ENCODE measurements at regions not wholly inside any gene's neighbourhood (a gene's known extent, or its start where the extent isn't known, plus 50 kb on each side); places are given as distances from the start of the nearest gene placed in this dataset.

DNA sequence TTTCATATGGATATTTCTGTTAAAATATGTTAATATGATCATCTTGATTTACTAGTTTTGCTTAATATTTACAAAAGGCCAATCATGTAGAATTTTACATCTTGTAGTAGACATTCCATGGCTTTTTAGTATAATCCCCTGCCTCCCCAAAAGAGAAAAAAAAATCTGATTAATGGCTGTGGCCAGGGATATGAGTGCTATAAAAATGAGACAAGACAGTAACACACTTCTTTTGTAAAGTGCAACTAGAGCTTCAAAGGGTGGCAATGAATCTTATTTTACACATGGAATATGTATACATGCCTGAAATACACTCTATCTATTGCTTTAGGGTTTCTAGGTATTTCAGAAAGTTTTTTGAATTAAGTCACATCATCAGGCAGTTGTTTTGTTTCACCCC lies 112.2 kb upstream of the NANOGP8 start:
- no peaks in the 10 kb centered on the region for H3K4me1 ChIP-seq
- no peaks in the 10 kb centered on the region for H3K36me3 ChIP-seq
- H3K4me3 ChIP-seq = no peak overlapping the region
- peaks cover 0 to 2% (median under 1%) of the 10 kb centered on the region in 4 donors for H3K9me3 ChIP-seq
- H3K27me3 ChIP-seq = no peaks in the 10 kb centered on the region
- no peak for TF ChIP-seq POLR2AphosphoS5 (IDR thresholded peaks at IDR 0.05)
- TF ChIP-seq, protein P1, sequence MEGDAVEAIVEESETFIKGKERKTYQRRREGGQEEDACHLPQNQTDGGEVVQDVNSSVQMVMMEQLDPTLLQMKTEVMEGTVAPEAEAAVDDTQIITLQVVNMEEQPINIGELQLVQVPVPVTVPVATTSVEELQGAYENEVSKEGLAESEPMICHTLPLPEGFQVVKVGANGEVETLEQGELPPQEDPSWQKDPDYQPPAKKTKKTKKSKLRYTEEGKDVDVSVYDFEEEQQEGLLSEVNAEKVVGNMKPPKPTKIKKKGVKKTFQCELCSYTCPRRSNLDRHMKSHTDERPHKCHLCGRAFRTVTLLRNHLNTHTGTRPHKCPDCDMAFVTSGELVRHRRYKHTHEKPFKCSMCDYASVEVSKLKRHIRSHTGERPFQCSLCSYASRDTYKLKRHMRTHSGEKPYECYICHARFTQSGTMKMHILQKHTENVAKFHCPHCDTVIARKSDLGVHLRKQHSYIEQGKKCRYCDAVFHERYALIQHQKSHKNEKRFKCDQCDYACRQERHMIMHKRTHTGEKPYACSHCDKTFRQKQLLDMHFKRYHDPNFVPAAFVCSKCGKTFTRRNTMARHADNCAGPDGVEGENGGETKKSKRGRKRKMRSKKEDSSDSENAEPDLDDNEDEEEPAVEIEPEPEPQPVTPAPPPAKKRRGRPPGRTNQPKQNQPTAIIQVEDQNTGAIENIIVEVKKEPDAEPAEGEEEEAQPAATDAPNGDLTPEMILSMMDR (IDR thresholded peaks at IDR 0.05) = no peak
- no peak for TF ChIP-seq EP300 (IDR thresholded peaks at IDR 0.05)
- TF ChIP-seq POLR2A (IDR thresholded peaks at IDR 0.05) = no peak
- no peak overlapping the region for H3K27ac ChIP-seq
- intact Hi-C loops (cut with DNase I; ENCODE audit: low total_unique reads) = no loop called here
- no peak for DNase-seq

DNA sequence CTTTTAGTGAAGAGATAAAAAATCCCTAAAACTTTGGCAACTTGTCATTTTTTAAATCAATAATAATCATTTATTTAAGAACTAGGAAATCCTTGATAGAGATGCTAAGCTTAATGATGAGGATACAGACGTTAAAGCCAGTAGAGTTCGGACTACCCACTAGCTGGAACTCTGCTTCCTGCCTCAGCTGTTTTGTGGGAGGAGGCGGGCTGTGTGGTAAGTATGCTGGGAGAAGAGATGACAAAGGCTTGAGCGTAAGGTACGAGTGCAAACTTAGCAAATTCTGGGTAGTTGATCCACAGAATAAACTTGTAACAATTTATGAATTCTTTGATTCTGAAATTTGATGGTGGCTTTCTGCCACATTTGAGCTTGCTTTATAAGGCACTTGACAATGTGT lies 111.2 kb upstream of the NANOGP8 start:
- Histone ChIP-seq H3K9me3 (peaks cover 0 to 13% (median 6%) of the 10 kb centered on the region in 4 donors), H3K27me3 (no peaks in the 10 kb centered on the region), H3K4me1 (no peaks in the 10 kb centered on the region), H3K27ac (no peak overlapping the region), H3K36me3 (no peaks in the 10 kb centered on the region), H3K4me3 (no peak overlapping the region)
- DNase-seq = no peak
- intact Hi-C loops (cut with DNase I; ENCODE audit: low total_unique reads) = no loop called here
- WGBS, 5 donors = 79 to 88% (median 83%) methylated on average over 5 of the region's 5 CpGs
- TF ChIP-seq EP300 (IDR thresholded peaks at IDR 0.05) = no peak
- no peak for TF ChIP-seq POLR2AphosphoS5 (IDR thresholded peaks at IDR 0.05)
- TF ChIP-seq POLR2A (IDR thresholded peaks at IDR 0.05) = no peak
- TF ChIP-seq, protein P1 (IDR thresholded peaks at IDR 0.05) = no peak

DNA sequence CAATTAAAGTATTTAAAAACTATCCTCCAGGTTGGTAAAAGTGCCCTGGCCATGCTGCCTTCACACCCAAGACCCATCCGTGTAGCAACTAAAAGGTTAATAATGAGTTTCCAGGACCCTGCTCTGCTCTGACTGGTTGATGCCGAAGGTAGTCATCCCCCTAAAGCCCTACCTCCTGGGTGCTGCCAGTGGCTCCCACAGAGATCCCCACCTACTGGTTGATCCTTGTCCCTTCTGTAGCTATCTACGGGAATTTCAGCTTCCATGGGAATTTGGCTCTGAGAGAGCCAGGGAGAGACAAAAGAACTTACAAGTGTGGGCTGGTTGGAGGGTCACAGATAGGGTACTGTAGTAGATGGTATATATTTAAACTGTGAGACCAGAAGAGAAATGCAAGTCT lies 110.6 kb upstream of the NANOGP8 start:
- Histone ChIP-seq H3K27ac (no peak overlapping the region), H3K4me1 (no peaks in the 10 kb centered on the region), H3K27me3 (no peaks in the 10 kb centered on the region), H3K36me3 (no peaks in the 10 kb centered on the region), H3K4me3 (no peak overlapping the region), H3K9me3 (peaks cover 0 to 16% (median 7%) of the 10 kb centered on the region in 4 donors)
- WGBS, 5 donors = 82 to 97% (median 93%) methylated on average over 3 of the region's 3 CpGs
- TF ChIP-seq POLR2AphosphoS5 (IDR thresholded peaks at IDR 0.05) (no peak), POLR2A (IDR thresholded peaks at IDR 0.05) (no peak), EP300 (IDR thresholded peaks at IDR 0.05) (no peak)
- TF ChIP-seq, protein P1 (IDR thresholded peaks at IDR 0.05) = no peak
- intact Hi-C loops (cut with DNase I; ENCODE audit: low total_unique reads) = no loop called here
- DNase-seq = no peak

DNA sequence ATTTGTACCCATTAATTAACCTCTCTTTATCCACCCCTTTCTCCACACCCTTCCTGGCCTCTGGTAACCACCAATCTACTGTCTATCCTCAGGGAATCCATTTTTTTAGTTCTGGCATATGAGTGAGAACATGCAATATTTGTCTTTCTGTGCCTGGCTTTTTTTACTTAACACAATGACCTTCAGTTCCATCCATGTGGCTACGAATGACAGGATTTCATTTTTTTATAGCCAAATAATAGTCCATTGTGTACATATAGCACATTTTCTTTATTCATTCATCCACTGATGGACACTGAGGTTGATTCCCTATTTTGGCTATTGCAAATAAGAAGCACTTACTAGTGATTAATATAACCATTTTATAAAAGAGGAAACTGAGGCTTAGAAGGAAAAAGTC lies 109.9 kb upstream of the NANOGP8 start:
- H3K36me3 ChIP-seq = no peaks in the 10 kb centered on the region
- H3K27ac ChIP-seq = no peak overlapping the region
- H3K4me3 ChIP-seq = no peak overlapping the region
- peaks cover 0 to 16% (median 7%) of the 10 kb centered on the region in 4 donors for H3K9me3 ChIP-seq
- no peaks in the 10 kb centered on the region for H3K4me1 ChIP-seq
- no peak for TF ChIP-seq EP300 (IDR thresholded peaks at IDR 0.05)
- TF ChIP-seq, protein P1 (IDR thresholded peaks at IDR 0.05) = no peak
- no peak for TF ChIP-seq POLR2AphosphoS5 (IDR thresholded peaks at IDR 0.05)
- no peak for TF ChIP-seq POLR2A (IDR thresholded peaks at IDR 0.05)
- intact Hi-C loops (cut with DNase I; ENCODE audit: low total_unique reads) = no loop called here
- no peaks in the 10 kb centered on the region for H3K27me3 ChIP-seq
- 72 to 92% (median 81%) methylated on average over 1 of the region's 1 CpG for WGBS, 5 donors
- no peak for DNase-seq
